GM18909 (cell line): ENCODE measurements at regions not wholly inside any gene's neighbourhood (a gene's known extent, or its start where the extent isn't known, plus 50 kb on each side); places are given as distances from the start of the nearest gene placed in this dataset.
"Not testable (repeated sequence)": the region's sequence is repeated elsewhere in the genome, so short reads cannot be mapped to it uniquely, and the experiment has no call there.

Experiments used
- ATAC-seq: cut with Tn5 transposase; IDR thresholded peaks from one replicate; pipeline ENCODE4 v1.9.1; 2021; ENCODE audit warnings: mild to moderate bottlenecking; ENCODE audit not compliant: unreplicated experiment, poor library complexity

DNA sequence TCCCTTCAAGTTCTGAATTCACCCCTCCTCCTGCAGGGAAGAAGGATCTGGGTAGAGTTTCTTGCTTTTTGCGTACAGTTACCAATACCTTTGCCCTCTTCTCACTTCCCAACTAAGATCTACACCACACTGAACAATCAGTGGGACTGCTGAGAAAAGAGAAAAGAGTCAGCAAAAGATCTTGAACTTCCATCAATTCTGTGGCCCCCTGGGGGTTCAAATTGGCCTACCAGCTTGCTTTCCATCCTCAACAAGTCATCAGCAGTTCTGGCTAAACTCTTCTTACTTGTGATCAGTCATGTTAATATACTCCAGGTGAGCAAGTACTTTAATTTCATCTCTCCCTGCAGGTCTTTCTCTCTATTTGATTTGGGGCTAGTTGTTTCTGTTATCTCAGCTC, 739.3 kb upstream of the LRRTM4 start:
- ATAC-seq = no peak

DNA sequence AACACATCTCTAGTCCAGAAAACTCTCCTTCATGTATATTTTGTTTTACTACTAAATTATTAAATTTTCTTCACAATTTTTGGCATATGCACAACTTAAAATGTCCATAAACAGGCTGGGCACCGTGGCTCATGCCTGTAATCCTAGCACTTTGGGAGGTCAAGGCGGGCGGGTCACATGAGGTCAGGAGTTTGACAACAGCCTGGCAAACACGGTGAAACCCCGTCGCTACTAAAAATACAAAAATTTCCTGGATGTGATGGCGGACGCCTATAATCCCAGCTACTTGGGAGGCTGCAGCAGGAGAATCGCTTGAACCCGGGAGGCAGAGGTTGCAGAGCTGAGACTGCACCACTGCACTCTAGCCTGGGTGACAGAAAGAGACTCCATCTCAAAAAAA, 739.9 kb upstream of the LRRTM4 start:
- not testable (repeated sequence) for ATAC-seq

DNA sequence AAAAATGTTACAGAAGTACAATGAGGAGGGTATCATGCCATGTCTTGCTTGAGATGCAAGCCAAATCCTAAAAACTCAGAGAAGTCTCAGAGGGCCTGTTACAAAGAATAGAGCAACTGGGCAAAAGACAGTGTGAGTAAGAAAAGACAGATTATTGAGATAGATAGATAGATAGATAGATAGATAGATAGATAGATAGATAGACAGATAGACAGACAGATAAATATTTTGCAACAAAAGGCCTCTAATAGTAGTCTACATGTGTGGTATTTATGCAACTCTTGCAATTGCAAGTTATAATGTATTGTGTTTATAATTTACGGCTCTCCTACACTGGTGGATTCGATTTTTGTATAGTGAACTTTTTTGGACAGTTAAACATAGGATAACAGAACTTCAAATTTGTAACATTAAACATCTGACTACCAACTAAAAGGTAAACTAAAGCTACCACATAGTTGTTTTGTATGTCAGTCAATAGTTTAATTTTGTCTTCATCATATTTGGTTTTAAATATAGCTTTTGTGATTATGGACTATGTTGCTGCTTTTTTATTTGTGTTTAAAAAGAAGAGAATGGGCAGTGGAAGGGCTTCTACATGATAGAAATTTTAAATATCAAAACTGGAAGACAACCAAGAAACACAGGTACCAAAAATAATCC, 740.7 kb upstream of the LRRTM4 start:
- ATAC-seq = no peak

DNA sequence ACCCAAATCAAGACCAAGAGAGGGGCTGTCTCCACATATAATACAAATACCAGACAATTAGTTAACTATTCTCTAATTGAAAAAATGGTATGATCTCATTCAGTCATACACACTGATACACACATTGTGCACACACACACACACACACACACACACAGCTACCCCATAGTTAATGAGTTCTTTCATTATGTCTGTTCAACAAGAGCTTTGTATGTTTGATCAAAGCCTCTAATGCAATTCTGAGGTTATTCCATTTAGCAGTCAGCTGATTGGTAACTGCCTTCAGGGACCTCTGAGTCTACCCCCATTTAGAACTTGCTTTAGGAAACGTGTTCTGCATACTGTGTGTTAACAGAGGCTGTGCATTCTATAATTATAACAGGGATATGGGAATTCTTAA, 741.4 kb upstream of the LRRTM4 start:
- ATAC-seq = no peak

DNA sequence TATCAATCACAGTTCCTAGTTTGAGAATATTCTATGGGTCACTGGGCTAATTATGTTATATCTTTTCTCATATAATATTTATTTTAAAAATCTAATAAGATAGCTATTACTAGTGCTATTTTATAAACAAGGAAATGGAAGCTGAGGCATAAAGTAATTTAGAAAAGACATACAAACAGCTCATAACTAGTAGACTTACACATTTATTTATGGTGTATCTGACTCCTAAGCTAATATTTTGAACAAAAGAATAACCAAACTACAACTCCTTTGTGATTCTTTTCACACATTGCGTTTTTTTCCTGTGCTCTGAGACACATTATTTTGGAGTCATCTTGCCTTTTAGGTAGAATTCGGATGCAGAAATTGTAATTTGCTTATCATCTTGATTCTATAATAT, 742.0 kb upstream of the LRRTM4 start:
- no peak for ATAC-seq

DNA sequence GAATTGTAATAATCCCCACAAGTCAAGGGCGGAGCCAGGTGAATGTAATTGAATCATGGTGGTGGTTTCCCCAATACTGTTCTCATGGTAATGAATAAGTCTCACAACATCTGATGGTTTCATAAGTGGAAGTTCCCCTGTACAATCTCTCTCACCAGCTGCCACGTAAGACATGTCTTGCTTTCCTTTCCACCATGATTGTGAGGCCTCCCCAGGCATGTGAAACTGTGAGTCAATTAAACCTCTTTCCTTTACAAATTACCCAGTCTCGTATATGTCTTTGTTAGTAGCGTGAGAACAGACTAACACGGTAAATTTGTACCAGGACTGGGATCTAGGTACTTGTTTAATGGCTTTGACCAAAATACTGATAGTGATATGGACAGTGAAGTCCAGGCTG, 744.3 kb upstream of the REG3G start:
- ATAC-seq = no peak

DNA sequence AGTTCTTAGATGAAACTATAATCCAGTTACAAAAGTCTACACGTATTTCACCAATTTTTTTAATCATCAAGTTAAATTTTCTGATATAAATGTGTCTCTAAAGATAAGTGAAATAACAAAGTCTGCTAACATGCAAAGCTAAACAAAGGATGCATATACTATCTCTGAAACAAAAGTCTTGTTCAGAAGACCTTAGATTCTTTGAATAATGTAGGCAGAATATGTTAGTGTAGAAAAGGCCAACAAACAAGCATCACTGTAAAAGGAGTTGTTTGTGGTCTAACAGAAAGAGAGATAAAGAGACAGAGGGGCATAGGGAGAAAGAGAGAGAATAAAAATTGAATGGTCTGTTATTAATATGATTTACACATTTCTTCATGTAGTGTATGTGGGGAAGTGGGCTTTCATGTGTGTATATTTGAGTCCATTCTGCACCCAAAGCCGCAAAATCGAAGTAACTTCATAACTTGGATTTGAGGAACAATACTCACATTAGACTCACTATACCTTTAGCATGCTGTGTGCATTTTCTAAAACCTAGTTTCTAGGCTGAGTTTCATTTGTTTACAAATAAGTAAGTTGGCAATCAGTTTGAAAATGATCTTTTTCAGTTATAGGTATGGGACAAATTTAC, 734.8 kb upstream of the REG3G start:
- ATAC-seq = no peak

DNA sequence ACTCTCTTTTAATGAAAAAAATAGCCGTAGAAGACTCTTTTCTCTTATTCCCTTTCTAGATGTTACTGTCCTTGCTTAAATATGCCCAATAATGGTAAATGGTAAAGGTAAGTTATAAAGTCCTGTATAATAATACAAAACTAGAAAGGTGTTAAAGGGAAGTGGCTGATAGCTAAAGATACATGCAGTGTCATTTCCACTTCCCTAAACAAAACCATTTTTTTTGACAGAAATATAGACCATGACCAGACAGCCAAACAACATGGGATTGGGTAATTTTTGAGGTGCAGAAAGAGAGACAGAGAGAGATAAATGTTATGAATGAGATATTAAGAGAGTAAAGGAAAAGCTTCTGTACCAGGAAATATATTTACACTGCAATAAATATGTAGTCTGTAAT, 731.7 kb upstream of the REG3G start:
- ATAC-seq = no peak

DNA sequence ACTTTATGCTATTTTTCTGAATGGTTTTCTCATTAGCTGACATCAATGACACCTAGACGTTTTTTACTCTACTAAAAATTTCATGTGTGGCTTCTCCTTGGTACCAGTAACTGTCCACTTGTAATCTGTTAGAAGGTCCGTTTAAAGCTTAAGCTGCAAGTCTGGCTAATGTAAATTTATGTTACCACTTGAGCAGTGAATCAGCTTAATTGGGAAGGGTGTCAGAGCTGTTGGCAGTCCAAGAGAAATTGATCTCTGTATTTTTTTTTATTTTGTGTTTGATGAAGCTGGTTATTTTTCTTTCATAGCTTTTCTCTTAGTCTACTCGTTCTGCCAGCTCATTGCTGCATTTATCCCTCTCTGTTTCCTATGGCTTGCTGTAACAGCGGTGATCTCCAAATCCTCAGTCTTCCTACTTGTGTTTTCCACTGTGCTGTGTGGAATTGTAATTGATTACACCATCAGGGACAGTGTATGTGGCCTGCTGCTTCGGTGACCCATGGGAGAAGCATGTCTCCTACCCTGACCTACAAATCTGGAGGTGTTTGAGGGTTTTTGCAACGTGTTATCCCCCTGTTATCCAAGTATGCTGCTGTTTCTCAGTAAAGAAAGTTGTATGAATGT, 724.2 kb upstream of the REG3G start:
- ATAC-seq = no peak

DNA sequence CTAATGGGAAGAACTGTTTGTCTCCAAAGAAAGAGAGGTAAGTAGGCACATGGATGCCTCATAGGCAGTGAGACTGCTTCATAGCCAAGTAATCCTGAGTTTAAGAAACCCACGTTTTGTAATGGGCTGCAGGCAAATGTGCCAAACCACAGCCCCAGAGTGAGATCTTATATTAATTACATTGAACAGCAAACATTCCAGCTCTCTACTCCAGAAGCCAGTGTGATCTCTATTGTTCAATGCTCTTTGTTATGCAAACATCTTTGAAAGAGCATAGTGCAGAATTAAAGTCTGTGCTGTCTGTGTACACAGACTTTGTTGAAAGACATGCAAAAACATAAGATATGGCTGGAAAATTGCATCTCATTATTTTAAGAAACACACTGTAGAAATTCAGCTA, 720.8 kb upstream of the REG3G start:
- ATAC-seq = no peak

DNA sequence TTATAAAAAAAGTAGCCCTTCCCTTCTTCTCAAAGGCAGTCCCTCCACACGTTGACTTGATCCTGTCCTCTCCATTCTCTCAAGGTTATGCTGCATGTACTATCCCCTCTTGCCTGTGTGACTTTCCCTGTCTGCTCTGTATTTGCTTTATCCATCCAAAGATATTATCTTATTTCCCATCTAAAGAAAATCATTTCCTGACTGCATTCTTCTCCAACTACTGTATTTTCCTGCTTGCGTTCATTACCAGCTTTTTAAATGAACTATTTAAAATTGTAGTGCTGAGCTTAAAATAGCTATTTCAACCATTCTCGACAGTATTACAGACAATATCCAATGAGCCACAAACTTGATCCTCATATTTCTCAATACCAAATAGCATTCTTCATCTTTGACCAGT, 716.0 kb upstream of the REG3G start:
- ATAC-seq = no peak

DNA sequence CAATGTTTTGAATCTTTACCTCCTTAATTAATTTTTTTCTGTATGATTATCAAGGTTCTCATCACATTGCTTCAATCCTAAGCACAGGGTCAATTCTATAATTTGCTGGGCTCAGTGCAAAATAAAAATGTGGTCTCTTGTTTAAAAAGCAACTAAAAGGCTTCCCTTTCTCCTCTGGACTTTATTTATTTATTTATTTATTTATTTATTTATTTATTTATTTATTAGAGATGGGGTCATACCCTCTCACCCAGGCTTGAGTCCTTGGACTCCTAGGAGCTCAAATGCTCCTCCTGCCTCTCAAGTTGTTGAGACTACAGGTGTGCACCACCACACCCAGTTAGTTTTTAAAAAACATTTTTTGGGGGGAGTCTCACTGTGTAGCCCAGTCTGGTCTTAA, 710.1 kb upstream of the REG3G start:
- no peak for ATAC-seq

DNA sequence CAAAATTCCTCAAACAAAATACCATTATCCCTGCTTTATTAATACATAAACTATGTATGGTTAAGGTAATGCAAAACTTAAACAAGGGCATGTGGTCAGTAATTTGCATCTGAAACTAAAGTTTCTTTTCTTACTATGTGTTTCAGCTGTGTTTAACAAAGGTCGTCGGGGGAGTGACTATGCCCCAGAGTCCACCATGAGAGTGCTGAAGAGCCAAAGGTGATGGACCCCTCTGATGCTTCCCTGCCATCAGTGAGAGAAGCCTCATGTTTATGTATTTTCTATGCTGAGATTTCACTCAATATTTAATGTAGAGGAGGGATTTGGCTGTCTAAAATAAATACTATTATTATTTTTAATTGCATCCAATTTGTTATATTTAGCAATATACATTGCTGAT, 707.2 kb upstream of the REG3G start:
- ATAC-seq = no peak

DNA sequence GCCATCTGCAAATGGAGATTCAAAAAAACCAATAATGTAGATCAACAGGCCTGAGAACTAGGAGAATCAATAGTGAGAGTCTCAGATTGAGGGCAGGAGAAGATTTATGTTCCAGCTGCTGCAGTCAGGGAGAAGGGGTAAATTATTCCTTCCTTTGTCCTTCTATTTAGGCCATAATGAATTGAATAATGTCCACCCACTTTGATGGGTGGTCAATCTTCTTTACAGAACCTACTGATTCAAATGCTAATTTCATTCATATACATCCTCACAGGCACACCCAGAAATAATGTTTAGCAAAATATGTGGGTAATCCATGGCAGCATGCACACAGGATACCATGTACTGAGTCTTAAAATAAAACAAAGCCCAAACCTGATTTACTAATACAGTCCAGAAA, 695.3 kb upstream of the REG3G start:
- ATAC-seq = no peak

DNA sequence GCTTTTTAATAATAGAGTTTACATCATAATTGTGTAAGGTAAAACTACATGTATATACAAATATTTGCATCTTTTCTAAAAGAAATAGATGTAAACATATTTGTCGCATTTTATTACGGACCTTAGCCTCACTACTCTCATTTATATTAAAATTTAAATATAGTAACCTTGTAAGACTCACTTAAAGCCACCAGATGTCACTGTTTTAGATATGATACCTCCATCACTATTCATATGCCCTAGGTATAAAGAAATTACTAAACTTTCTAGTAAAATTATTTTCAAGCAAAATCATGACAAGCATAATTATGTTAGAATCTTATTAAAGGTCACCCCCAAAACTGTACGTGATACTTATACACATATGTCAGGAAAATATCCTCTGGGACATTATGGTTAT, 674.3 kb upstream of the REG3G start:
- no peak for ATAC-seq

DNA sequence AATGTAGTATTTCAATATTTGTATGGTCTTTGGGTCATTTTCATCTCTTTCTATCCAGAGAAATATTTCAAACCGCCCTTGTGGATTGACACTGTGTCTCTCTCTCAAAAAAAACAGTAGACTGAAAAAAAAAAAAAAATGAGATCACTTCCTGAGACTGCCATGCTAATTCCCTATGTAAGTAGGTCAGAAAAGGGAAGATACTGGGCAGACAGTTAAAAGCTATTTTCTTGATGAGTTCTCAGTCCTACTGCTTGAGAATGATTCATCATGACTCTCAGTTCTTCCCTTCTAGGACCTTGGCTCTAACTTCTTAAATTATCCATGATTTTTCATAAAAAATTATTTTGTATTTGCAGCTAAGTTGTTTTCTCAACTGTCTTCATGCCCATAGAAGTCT, 672.3 kb upstream of the REG3G start:
- ATAC-seq = no peak

DNA sequence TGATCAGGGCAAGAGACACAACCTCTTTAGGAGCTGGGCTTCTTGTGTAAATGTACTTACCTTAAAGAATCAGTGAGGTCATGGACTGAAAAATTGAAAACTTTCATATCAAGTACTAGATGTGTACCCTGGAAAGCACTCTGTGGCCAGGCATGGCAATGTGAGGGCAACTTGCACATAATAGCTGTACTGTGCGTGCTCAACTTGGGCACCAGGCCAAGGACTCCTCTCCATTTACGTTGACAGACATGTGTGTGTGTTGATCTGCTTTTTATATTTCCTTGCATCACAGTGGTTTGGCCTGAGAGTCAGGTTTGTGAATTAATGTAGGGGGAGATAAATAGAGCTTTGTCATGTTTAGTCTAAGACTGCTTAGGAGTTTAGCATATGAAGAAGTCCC, 669.5 kb upstream of the REG3G start:
- ATAC-seq = no peak

DNA sequence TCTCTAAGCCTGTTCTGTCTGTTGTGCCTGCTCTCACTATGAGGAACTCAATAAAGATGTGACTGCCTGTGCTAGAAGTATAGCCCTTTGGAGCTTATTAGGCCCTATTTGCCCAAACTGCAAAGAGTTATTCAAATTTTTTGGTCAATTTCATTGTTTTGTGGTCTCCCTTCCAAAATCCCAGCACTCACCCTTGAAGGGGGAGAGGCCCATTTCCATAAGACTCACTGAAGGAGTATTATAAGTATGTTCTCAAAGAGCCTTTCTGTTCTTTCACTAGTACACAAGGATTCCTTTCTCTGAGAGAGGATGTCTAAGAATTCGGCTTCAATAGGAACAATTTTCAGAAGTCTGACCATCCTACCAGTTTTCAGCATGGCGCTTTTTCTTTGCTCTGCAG, 641.9 kb upstream of the REG3G start:
- ATAC-seq = no peak

DNA sequence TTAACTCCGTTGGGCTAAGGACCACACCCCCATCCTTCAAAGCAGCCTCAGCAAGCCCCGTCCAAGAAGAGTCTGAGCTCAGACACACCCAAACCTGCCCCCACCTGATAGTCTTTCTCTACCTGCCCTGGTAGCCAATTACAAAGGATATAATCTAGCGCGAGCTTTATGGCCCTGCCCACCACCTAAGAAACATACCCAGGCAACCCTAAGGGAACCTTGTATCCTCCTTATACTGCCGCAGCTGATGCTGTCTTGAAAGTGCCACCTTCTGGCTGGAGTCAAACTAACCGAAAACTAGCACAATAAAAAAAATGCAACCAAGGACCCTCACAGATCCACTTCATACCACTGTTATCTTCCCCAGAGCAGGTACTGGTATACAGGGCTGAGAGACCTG, 628.3 kb upstream of the REG3G start:
- ATAC-seq = no peak

DNA sequence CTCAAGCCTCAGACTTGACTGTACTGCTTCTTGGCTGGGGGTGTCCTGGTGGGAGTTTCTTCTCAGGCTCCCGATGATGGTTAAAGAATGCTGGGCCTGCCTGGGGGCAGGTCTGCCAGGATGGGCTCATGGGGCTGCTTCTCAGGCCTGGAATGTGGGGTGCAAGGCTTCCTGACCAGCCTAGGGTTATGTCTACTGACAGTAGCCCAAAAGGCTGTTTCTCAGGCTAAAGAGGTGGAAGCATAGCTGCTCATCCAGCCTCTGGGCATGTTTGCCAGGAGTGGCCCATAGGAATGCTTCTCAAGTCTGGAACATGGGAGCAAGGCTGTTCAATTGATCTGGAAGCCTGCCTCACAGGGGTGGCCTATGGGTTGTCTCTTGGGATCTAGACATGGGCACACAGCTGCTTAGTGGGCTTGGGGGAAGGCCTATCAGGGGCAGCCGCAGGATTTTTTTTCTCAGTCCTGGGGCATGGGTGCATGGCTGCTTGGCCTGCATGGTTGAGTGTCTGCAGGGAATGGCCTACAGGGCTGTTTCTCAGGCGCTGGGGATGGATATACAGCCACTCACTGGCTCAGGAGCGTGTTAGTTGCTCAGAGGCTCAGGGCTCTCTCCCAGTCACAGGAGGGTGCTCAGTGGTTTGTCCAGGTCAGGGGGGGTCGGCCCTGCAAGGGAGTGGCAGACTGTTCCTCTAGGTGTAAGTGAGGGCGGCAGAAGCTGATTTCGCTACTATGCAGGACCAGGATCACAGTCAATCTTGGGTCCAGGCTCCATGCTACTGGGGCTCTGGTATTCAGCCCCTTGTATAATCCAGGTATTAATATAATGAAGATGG, 617.3 kb upstream of the REG3G start:
- ATAC-seq = no peak

DNA sequence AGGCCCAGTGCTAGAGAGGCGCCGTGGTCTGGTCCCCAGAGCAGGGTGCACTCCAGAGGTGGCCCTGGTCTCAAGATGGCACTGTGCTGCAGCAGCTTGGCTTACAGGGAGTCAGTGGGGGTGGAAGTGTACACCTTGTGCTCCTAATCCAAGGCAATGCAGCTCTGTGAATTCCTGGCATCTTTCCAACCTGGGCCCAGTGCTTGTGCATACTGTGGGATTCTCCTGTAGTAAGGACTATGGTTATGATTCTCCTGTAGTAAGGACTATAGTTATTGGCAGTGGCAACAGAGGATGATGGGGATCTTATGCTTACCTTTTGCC, 616.7 kb upstream of the REG3G start:
- no peak for ATAC-seq
